GM08714 (cell line): ENCODE measurements at regions not wholly inside any gene's neighbourhood (a gene's known extent, or its start where the extent isn't known, plus 50 kb on each side); places are given as distances from the start of the nearest gene placed in this dataset.

Experiments used
- H3K4me3 ChIP-seq: fragments of 200-500 bp; sonication (Bioruptor generic); 2 replicates; pipeline ENCODE4 v1.5.1; 2014; ENCODE audit warnings: mild to moderate bottlenecking, low read length, inconsistent platforms
- ZNF274 ChIP-seq: IDR thresholded peaks from 2 replicates; pipeline ENCODE4 v1.6.1; 2012; ENCODE audit warnings: mild to moderate bottlenecking, low read depth, low read length

DNA sequence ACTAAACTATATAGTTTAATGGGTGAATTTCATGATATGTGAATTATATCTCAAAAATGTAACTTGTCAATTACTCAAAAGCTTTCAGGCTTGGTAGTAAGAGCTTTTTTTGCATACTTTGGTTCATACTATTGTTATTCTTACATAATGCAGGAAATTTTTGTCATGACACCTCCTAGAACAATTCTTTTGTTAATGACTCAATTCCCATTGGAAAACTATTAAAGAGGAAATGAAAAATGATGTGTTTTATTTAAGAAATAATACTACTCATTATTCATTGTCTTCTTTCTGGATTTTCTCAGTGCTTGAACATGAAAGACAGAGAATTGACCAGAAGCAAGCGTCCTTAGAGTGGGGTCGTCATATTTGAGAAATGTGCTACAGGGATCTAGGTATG is 196.4 kb upstream of the KCNJ16 start:
- H3K4me3 ChIP-seq = no peak overlapping the region
- TF ChIP-seq ZNF274 = no peak

DNA sequence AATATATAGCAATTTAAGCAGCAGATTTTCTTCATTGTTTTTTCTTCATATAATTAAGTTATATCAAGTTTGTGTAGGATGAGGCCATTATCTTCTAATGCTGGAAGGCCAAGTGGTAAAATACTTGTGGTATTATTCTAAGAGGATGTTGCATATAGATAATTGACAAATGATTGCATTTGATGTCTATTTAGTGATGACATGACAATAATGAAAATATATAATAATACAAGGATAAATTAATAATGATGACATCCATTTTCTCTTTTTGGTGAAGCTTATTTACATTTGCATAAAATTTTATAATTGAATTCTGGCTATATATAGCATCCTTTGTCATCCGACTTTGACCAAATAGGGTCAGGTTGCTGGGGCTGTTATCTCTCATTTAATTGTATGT is 195.4 kb upstream of the KCNJ16 start:
- TF ChIP-seq ZNF274 = no peak
- H3K4me3 ChIP-seq = no peak overlapping the region

DNA sequence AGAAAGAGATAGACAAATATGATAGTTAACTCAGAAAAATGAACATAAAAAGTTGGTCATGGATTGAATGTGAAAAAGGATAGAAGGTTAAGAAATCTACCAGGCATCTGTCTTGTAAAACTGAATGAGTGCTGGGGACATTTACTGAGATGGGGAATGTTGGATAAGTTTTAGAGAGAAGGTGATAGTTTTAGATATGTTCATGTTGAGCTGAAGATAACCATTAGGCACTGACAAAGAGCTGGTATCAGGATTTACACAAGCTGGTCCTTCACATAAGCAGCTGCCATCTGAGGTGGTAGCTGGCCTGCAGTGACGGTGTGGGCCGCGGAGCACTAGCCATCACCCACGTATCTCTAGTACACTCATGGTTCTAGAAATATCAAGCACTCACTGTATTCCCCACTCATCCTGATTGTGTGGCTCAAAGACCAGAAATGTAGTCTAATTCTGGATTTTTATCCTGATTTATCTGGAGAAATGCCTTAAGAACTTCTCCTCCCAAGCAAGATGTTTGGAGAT is 194.4 kb upstream of the KCNJ16 start:
- no peak for TF ChIP-seq ZNF274
- H3K4me3 ChIP-seq = no peak overlapping the region

DNA sequence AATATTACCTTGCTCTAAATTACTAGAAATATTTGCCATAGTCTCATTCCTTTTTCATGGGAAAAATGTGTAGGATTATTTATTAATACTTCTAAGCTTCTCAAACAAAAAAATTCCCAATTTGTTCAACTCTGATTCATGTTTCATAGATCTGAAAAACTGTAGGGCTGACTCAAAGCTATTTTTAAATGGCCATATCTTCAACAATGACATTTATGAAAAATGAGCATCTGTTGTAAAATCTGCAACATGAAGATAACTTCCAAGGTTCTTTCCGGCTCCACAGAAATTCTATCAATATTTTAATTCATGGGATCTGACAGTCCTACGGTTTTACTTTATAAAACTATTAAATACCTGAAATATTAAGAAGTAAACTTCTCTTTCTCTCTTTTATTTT is 192.7 kb upstream of the KCNJ16 start:
- no peak overlapping the region for H3K4me3 ChIP-seq
- no peak for TF ChIP-seq ZNF274

DNA sequence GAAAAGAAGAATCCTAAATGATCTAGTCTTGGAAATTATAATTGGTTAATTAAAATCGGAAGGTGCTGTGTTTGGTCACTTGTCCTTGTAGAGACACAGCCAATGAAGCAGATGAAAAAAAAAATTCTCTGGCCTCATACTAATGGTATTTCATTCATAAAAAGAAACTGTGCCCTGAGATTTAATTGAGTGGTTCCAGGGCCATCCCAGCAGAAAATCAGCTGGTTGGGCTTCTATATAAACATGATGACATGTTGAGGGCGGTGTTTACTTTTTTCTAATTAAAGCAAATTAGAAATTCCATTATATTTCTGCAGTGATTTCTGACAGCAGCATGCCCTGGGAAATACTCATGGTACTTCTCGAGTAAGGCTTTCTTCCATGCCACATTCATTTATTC is 191.9 kb upstream of the KCNJ16 start:
- TF ChIP-seq ZNF274 = no peak
- no peak overlapping the region for H3K4me3 ChIP-seq

DNA sequence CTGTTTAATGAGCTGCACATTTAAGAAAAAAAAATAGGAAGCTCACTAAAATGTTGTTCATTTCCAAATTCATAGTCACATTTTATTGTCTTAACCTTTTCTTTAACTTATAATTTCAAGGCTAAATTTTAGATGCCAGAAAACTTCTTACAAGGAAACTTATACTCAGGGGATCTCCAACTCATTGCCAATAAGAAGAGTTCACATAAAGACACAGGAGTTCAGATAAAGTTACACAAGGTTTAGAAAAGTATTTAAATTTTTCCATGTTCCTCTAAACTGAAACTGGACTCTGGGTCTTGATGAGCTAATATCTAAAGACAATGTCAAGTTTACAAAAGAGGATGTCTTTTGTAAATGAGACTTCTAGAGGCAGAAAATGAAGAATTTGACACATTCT is 190.7 kb upstream of the KCNJ16 start:
- no peak overlapping the region for H3K4me3 ChIP-seq
- TF ChIP-seq ZNF274 = no peak

DNA sequence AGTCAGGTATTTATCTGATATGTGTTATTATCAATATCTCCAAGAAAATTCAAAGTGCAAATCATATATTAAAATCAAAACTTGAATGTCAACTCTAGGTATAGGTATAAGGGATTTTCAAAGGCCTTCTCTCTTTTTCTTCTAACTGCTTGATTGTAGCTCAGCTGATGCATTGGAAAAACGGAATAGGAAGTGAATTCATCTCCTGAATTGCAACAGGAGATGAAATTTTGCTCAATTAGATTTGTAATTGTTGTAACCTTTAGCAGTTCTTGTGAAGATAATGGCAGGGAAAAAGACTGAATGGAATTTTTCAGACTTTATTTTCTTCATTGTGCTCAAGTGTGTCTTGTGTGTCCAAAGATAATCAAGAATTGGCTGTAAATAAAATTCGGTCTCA is 190.2 kb upstream of the KCNJ16 start:
- no peak for TF ChIP-seq ZNF274
- no peak overlapping the region for H3K4me3 ChIP-seq

DNA sequence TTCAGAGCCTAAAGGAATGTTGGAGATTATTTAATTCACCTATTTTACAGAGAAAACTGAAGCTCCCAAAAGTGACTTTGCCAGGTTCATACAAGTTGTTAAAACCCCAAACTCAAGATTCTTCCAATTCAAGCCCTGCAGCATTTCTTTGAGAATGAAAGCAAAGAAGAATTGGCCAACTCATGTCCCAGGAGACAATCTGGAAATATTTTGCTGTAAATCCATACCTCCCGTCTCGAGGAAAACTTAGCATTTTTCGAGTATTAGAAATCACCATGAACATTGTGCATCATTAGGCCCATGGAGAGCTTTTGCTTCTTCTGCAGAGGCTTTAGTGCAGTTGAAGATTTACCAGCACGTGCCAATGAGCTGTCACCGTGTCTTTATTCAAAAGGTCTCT is 176.4 kb upstream of the KCNJ16 start:
- H3K4me3 ChIP-seq = no peak overlapping the region
- no peak for TF ChIP-seq ZNF274

DNA sequence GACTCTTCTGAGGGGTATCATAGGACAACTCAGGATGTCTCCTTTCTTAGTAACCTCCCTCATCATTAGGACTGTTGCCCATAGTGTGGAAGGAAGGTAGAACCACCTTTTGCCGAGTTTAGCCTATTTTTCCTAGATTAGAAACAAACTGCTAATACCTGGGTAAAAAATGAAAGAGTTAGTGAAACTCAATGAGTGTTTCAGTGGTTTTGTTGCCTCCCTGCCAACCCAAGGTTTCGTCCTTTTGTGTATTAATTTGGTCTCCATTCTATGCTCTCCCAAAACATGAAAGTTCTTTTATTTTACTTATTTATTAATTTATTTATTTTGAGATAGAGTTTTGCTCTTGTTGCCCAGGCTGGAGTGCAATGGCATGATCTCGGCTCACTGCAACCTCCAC is 174.9 kb upstream of the KCNJ16 start:
- H3K4me3 ChIP-seq = no peak overlapping the region
- no peak for TF ChIP-seq ZNF274

DNA sequence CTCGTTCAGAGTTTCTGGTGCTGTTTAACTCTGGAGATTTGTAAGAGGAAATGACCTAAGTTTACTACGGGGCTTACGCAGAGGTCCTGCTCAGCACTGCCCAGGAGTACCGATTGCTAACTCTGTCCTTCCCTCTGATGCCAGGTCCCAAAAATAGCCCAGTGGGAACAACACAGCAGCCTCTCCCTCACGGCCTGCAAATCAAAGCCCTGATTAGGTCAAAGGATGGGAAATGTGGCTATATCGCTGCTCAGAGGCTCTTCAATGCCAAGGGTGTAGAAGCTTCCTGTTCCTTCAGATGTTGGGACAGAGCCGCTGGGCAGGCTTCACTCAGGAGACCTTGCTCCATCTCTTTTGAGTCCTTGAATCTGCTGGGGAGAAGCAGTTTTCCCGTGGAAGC is 174.2 kb upstream of the KCNJ16 start:
- no peak for TF ChIP-seq ZNF274
- no peak overlapping the region for H3K4me3 ChIP-seq

DNA sequence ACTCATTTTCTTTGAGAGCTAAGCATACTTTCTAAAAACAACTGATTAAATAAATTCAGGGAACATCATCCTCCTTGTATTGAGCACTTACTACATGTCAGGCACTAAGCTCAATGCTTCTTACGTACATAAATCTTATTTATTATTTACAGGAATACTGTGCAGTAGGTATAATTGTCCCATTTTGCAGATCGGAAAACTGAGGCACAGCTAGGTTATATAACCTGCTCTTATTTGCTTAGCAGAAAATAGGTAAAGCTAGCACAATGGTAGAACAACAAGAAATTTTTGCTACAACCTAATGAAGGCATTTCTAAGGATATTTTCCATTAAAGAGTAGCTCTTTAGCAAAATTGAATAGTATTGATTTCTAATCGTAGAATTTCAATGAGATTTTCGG is 168.7 kb upstream of the KCNJ16 start:
- no peak for TF ChIP-seq ZNF274

DNA sequence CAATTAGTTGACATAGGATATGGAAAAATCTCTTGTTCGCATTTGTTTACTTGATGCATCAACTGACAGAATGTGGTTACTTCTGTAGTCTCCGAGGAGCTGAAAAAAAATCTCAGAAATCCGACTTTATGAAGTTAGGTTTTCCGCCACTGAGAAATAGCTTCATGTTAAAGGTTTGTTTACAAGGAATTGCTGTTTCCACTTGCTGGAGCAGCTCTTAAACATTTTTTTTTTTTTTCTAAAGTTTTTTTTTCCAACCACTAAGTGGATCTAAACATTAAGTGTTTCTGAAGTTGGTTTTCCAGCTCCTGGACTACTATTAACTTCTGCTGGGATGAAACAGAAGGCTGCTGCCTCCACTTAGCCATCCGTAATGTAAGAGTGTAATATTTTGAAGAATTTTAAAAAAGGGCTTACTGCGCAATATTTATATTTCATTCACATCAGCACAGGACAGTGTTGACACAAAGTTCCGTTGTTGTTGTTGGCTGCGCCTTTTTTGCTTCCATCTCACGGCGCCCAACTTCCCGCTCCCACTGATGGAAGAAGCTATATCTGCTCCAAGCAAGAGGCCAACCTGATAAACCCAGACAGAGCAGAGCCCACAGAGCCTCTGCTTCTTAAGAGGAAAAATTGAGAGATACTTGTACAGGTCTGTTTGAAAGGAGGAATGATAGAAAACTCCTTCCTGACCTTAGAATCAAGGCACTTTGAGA is 167.7 kb upstream of the KCNJ16 start:
- H3K4me3 ChIP-seq = no peak overlapping the region
- TF ChIP-seq ZNF274 = no peak

More for the DNA sequence above, 168.7 kb upstream of the KCNJ16 start:
- H3K4me3 ChIP-seq = no peak overlapping the region

DNA sequence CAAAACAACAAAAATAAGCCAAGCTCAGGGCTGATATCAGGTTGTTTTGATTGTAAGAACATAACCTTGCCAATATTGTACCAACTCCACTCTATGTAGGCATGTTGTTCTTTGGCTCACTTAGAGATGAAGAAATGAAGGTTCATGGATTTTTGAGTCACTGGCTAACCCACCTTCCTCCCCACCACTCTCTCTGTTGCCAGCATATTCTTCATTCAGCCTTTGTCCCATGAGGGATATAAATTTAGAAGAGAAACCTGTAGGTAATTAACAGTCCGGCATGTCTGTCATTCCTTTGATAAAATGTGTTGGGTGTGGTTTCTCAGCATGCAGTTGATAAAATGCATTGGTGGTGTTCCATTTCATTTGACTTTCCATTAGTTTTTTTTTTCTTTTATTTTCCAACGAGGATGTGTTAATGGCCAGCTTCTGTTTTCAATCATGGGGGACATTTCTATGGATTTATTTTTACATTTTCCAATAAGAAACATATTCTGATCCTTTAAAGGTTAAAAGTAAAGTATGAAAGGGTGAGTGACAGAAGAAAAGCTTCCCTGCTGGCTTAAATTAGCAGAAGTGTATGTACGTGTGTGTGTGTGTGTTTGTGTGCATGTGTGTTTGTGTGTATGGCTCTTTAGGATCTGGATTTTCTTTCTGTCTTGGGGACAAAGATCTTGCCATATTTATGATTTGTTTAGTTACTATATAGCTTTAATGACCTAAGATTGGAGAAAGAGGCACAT is 166.2 kb upstream of the KCNJ16 start:
- no peak for TF ChIP-seq ZNF274
- no peak overlapping the region for H3K4me3 ChIP-seq

DNA sequence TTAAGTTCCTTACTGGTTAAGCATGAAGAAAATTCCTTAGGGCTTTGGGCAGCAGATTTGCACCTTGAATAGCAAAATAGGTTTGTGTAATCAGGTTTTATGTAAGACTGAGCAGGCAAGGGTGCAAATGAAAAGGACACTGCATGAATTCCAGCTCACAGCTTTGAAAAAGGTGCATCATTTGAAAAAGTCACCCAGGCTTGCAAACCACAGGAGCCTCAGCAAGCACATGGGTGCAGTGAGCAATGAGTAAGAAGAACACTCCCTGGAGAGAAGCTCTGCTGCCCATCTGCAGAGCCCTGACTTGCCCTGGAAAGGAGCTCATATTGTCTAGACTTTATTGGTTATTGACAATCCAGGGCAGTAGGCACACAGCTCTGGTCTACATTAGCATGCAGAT is 165.6 kb upstream of the KCNJ16 start:
- no peak for TF ChIP-seq ZNF274
- no peak overlapping the region for H3K4me3 ChIP-seq

DNA sequence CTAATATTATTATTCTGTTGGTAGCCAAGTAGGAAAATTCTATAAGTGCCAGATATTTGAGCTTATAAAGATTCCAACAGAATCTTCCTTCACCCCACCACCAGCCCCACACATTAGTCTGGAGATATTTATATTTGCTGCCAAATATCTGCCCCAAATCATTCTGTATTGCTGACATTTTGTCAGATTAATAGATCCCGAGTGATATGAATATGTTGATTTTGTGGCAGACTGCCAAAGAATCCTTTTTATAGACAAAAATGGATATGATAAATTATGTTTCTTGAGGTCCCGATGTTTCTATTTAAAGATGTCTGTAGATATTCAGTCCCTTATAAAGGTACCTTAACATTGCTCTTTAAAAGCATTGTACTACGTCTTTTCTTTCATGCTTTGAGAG is 162.2 kb upstream of the KCNJ16 start:
- H3K4me3 ChIP-seq = no peak overlapping the region

More for the DNA sequence above, 162.2 kb upstream of the KCNJ16 start:
- TF ChIP-seq ZNF274 = no peak
